IMR-90 (cell line): ENCODE measurements at regions not wholly inside any gene's neighbourhood (a gene's known extent, or its start where the extent isn't known, plus 50 kb on each side); places are given as distances from the start of the nearest gene placed in this dataset.

Experiments used
- ATAC-seq: fragments of 200-7000 bp; cut with Tn5 transposase; 2 replicates; pipeline ENCODE4 v1.9.1; 2020; ENCODE audit warnings: low read depth, mild to moderate bottlenecking, moderate library complexity
- BruUV-seq: library from RNA; stranded (reverse); fragments of 400-500 nt; replicated peaks from 2 replicates; lab custom pipeline; 2021; lab: Mats Ljungman, UMichigan
- CTCF ChIA-PET: fragments of 300-600 bp; formaldehyde crosslinking; extraction: SDS; loops from one replicate; lab custom pipeline; 2021; ENCODE audit warnings: antibody characterized with exemption; lab: Yijun Ruan, JAX
- POLR2A ChIA-PET: fragments of 300-600 bp; sonication (Branson Sonifier 250); formaldehyde crosslinking; loops from one replicate; lab custom pipeline; 2022; ENCODE audit warnings: antibody characterized with exemption; ENCODE audit not compliant: unreplicated experiment; lab: Charles Lee
- DNase-seq: peaks from one replicate; pipeline ENCODE4 v3.0.0; 2013
- H2AFZ ChIP-seq: replicated peaks from 2 replicates; pipeline ENCODE3; 2013; ENCODE audit warnings: low read length, mild to moderate bottlenecking; ENCODE audit not compliant: poor library complexity
- H2AK5ac ChIP-seq: 2 replicates; pipeline ENCODE4 v1.6.1; 2013; ENCODE audit warnings: low read depth, low read length, inconsistent platforms
- H2AK9ac ChIP-seq: replicated peaks from 2 replicates; pipeline ENCODE3; 2013; ENCODE audit warnings: mild to moderate bottlenecking, low read depth, low read length, moderate library complexity; ENCODE audit not compliant: poor library complexity
- H2BK120ac ChIP-seq: 2 replicates; pipeline ENCODE4 v1.6.1; 2013; ENCODE audit warnings: low read depth, low read length, inconsistent platforms
- H2BK15ac ChIP-seq: 3 replicates; pipeline ENCODE4 v1.6.1; 2013; ENCODE audit warnings: low read depth, low read length, inconsistent platforms
- H2BK20ac ChIP-seq: 2 replicates; pipeline ENCODE4 v1.6.1; 2013; ENCODE audit warnings: low read depth, mild to moderate bottlenecking, inconsistent platforms, low read length, moderate library complexity
- H2BK5ac ChIP-seq: 2 replicates; pipeline ENCODE4 v1.6.1; 2013; ENCODE audit warnings: mild to moderate bottlenecking, low read depth, low read length, inconsistent platforms; ENCODE audit not compliant: poor library complexity, severe bottlenecking
- H3K14ac ChIP-seq: replicated peaks from 2 replicates; pipeline ENCODE4 v1.6.1; 2013; ENCODE audit warnings: low read depth, low read length, inconsistent platforms
- H3K18ac ChIP-seq: 2 replicates; pipeline ENCODE4 v1.6.1; 2013; ENCODE audit warnings: low read depth, low read length, control low read depth
- H3K23ac ChIP-seq: 2 replicates; pipeline ENCODE4 v1.6.1; 2013; ENCODE audit warnings: low read depth, low read length, inconsistent platforms
- H3K27ac ChIP-seq: 2 replicates; pipeline ENCODE4 v1.5.1; 2013; ENCODE audit warnings: mild to moderate bottlenecking, control low read depth, low read length; ENCODE audit not compliant: insufficient read depth
- H3K27me3 ChIP-seq: 2 replicates; pipeline ENCODE4 v1.6.1; 2013; ENCODE audit warnings: low read length; ENCODE audit not compliant: control insufficient read depth, insufficient read depth
- H3K36me3 ChIP-seq: 2 replicates; pipeline ENCODE4 v1.6.1; 2013; ENCODE audit warnings: low read length, mixed read lengths; ENCODE audit not compliant: control insufficient read depth, insufficient read depth
- H3K4ac ChIP-seq: 2 replicates; pipeline ENCODE4 v1.6.1; 2013; ENCODE audit warnings: low read depth, low read length, inconsistent platforms
- H3K4me1 ChIP-seq: 2 replicates; pipeline ENCODE4 v1.6.1; 2013; ENCODE audit warnings: low read length, mixed read lengths; ENCODE audit not compliant: control insufficient read depth, insufficient read depth
- H3K4me2 ChIP-seq: 2 replicates; pipeline ENCODE4 v1.6.1; 2013; ENCODE audit warnings: low read depth, mild to moderate bottlenecking, control low read depth, low read length, moderate library complexity
- H3K4me3 ChIP-seq: 2 replicates; pipeline ENCODE4 v1.5.1; 2013; ENCODE audit warnings: low read depth, mild to moderate bottlenecking, control low read depth, low read length, moderate library complexity; ENCODE audit not compliant: insufficient read depth
- H3K56ac ChIP-seq: 2 replicates; pipeline ENCODE4 v1.6.1; 2013; ENCODE audit warnings: low read length, inconsistent platforms; ENCODE audit not compliant: insufficient read depth; ENCODE audit errors: extremely low read depth
- H3K79me1 ChIP-seq, 2 experiments: 2 replicates each; pipeline ENCODE4 v1.6.1; 2013; ENCODE audit warnings: low read length in 2 of 2, inconsistent platforms in 1 of 2, low read depth in 1 of 2
- H3K9ac ChIP-seq: 2 replicates; pipeline ENCODE4 v1.6.1; 2013; ENCODE audit warnings: low read depth, low read length, control low read depth
- H3K9me1 ChIP-seq: 2 replicates; pipeline ENCODE4 v1.6.1; 2013; ENCODE audit warnings: low read length, inconsistent platforms; ENCODE audit not compliant: insufficient read depth
- H3K9me3 ChIP-seq: 2 replicates; pipeline ENCODE4 v1.6.1; 2013; ENCODE audit warnings: low read length; ENCODE audit not compliant: control insufficient read depth, insufficient read depth
- H4K20me1 ChIP-seq: 2 replicates; pipeline ENCODE4 v1.6.1; 2013; ENCODE audit warnings: low read length, inconsistent platforms; ENCODE audit not compliant: insufficient read depth
- H4K5ac ChIP-seq: 2 replicates; pipeline ENCODE4 v1.6.1; 2013; ENCODE audit warnings: mild to moderate bottlenecking, low read depth, low read length, control low read depth
- H4K8ac ChIP-seq, 2 experiments: 2 replicates each; pipeline ENCODE4 v1.6.1; 2013; ENCODE audit warnings: low read depth in 2 of 2, low read length in 2 of 2, control low read depth in 1 of 2, inconsistent platforms in 1 of 2
- H4K91ac ChIP-seq: 2 replicates; pipeline ENCODE4 v1.6.1; 2013; ENCODE audit warnings: low read depth, low read length, inconsistent platforms; ENCODE audit not compliant: insufficient read depth
- POLR2A ChIP-seq: IDR thresholded peaks from 2 replicates; pipeline ENCODE4 v1.6.1; 2012; ENCODE audit warnings: mild to moderate bottlenecking, low read depth, low read length
- SMC3 ChIP-seq: fragments of 150-350 bp; IDR thresholded peaks from 2 replicates; pipeline ENCODE4 v1.6.1; 2016; ENCODE audit warnings: low read depth, mild to moderate bottlenecking, antibody characterized with exemption, low read length, moderate library complexity
- WGBS, 2 experiments: methylation state at CpG; one replicate each; pipeline versions ENCODE4 v1.1.5 to v1.1.7; 2013; ENCODE audit warnings: missing lambda C conversion rate in 2 of 2; ENCODE audit not compliant: insufficient read length in 1 of 2; ENCODE audit errors: extremely low coverage in 2 of 2; 5-methylcytosine and 5-hydroxymethylcytosine counted together
- dilution Hi-C: fragments of 300-500 bp; cut with HindIII; formaldehyde crosslinking; loops from one replicate; pipeline ENCODE4 v1.14.3; 2018; ENCODE audit warnings: low sequenced_read_pairs; ENCODE audit not compliant: unreplicated experiment
- in situ Hi-C: fragments of 300-500 bp; cut with MboI; formaldehyde crosslinking; loops from 3 replicates; pipeline ENCODE4 v1.14.3; 2019; ENCODE audit warnings: low sequenced_read_pairs, inconsistent platforms, mixed read lengths
- intact Hi-C: fragments of 100-400 bp; cut with micrococcal nuclease; formaldehyde crosslinking; loops from 2 replicates; pipeline ENCODE4 v1.10.0; 2022

DNA sequence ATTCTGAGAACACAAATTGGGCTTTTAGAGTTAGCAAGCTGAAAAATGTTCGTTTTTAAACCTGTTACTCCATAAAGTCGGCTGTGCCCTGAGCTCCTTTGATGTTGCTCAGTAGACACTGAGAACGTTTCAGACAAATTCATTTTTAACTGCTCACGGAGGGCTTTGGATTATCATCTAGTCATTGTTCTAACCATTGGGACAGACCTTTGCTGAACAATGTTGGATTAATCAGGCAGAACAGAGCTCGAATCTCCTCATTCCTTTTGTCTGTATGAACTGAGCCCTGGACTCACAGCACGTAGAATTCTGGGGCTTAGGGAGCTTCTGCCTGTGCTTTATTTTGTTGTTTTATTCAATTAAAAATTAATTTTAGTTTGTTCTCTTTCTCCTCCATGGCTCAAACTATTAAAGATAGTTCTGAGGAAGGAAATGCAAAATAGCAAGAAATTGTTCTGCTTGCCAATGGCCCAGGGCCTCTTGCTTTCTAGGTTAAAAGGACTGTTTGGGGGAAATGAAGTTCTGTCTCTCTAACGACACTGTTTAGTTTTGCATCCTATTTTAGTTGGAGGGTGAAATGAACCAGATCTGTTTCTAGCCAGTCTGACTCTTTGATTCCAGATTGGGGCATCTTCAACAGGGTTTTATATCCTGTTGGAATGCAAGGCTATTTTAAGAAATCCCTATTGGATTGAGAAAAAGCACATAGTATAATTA is 114.7 kb upstream of the CXCR4 start:
- dilution Hi-C loops = no loop called here
- H4K5ac ChIP-seq = no peak overlapping the region

More for the DNA sequence above, 114.7 kb upstream of the CXCR4 start:
- Histone ChIP-seq H3K9me1 (no peaks in the 10 kb centered on the region), H3K36me3 (no peaks in the 10 kb centered on the region), H3K4me3 (no peak overlapping the region), H3K27ac (no peak overlapping the region), H3K4me1 (no peaks in the 10 kb centered on the region), H3K23ac (no peak overlapping the region), H3K14ac (no peak overlapping the region), H3K4me2 (no peak overlapping the region), H3K27me3 (no peaks in the 10 kb centered on the region), H3K18ac (no peak overlapping the region), H4K8ac (no peak overlapping the region), H2BK15ac (no peak overlapping the region), H3K4ac (no peak overlapping the region), H2AK5ac (no peak overlapping the region), H4K91ac (no peak overlapping the region), H3K9ac (no peak overlapping the region), H3K79me1 (no peaks in the 10 kb centered on the region), H2AK9ac (no peak overlapping the region), H4K20me1 (no peaks in the 10 kb centered on the region), H3K9me3 (no peaks in the 10 kb centered on the region), H2BK120ac (no peak overlapping the region), H2BK5ac (no peak overlapping the region), H2AFZ (no peak overlapping the region), H3K56ac (no peak overlapping the region), H2BK20ac (no peak overlapping the region)
- in situ Hi-C loops (no loop called here), intact Hi-C loops (no loop called here)
- DNase-seq = no peak
- CTCF ChIA-PET = no interaction called here
- TF ChIP-seq SMC3 (no peak), POLR2A (no peak)
- no TSS peak for BruUV-seq
- no peak for ATAC-seq
- POLR2A ChIA-PET = no interaction called here
- WGBS, 2 experiments = no CpG with 5 or more reads among the region's 7 CpGs
